Mesendoderm (in vitro differentiated cells): ENCODE measurements at regions not wholly inside any gene's neighbourhood (a gene's known extent, or its start where the extent isn't known, plus 50 kb on each side); places are given as distances from the start of the nearest gene placed in this dataset.

Experiments
- DNase-seq: peaks from one replicate; pipeline ENCODE4 v3.0.0; 2013
- H2AK5ac ChIP-seq: 2 replicates; pipeline ENCODE4 v1.6.1; 2013; ENCODE audit warnings: low read length, inconsistent platforms
- H2BK120ac ChIP-seq: 2 replicates; pipeline ENCODE4 v1.6.1; 2013; ENCODE audit warnings: low read depth, mild to moderate bottlenecking, low read length, moderate library complexity, mixed read lengths
- H2BK15ac ChIP-seq: replicated peaks from 2 replicates; pipeline ENCODE4 v1.6.1; 2013; ENCODE audit warnings: low read depth, mild to moderate bottlenecking, moderate library complexity
- H2BK5ac ChIP-seq: 2 replicates; pipeline ENCODE4 v1.6.1; 2013; ENCODE audit warnings: low read length, inconsistent platforms
- H3K18ac ChIP-seq: 2 replicates; pipeline ENCODE4 v1.6.1; 2013; ENCODE audit warnings: mild to moderate bottlenecking, low read length, mixed read lengths
- H3K23ac ChIP-seq: one replicate; pipeline ENCODE4 v1.6.1; 2013; ENCODE audit warnings: low read length
- H3K27ac ChIP-seq: 2 replicates; pipeline ENCODE4 v1.5.1; 2013; ENCODE audit warnings: low read depth, mild to moderate bottlenecking, inconsistent platforms, low read length, moderate library complexity
- H3K27me3 ChIP-seq: 2 replicates; pipeline ENCODE4 v1.6.1; 2013; ENCODE audit warnings: low read length, control low read depth, mild to moderate bottlenecking, inconsistent platforms; ENCODE audit not compliant: insufficient read depth, poor library complexity
- H3K36me3 ChIP-seq: 2 replicates; pipeline ENCODE4 v1.6.1; 2013; ENCODE audit warnings: low read length, inconsistent platforms; ENCODE audit not compliant: control insufficient read depth, insufficient read depth
- H3K4ac ChIP-seq: one replicate; pipeline ENCODE4 v1.6.1; 2013; ENCODE audit warnings: low read depth, mild to moderate bottlenecking, low read length, moderate library complexity
- H3K4me1 ChIP-seq: 2 replicates; pipeline ENCODE4 v1.6.1; 2013; ENCODE audit warnings: low read depth, low read length, inconsistent platforms; ENCODE audit not compliant: control insufficient read depth
- H3K4me2 ChIP-seq: 2 replicates; pipeline ENCODE4 v1.6.1; 2013; ENCODE audit warnings: low read length
- H3K4me3 ChIP-seq: 2 replicates; pipeline ENCODE4 v1.5.1; 2013; ENCODE audit warnings: mild to moderate bottlenecking, low read length
- H3K56ac ChIP-seq: one replicate; pipeline ENCODE4 v1.6.1; 2013; ENCODE audit warnings: low read length
- H3K79me1 ChIP-seq: 2 replicates; pipeline ENCODE4 v1.6.1; 2013; ENCODE audit warnings: low read length, inconsistent platforms
- H3K79me2 ChIP-seq: 2 replicates; pipeline ENCODE4 v1.6.1; 2013; ENCODE audit warnings: mild to moderate bottlenecking, low read length; ENCODE audit not compliant: control insufficient read depth, insufficient read depth
- H3K9ac ChIP-seq: 2 replicates; pipeline ENCODE4 v1.6.1; 2013; ENCODE audit warnings: low read length, inconsistent platforms
- H4K5ac ChIP-seq: one replicate; pipeline ENCODE4 v1.6.1; 2013; ENCODE audit warnings: low read length
- H4K8ac ChIP-seq: one replicate; pipeline ENCODE4 v1.6.1; 2013; ENCODE audit warnings: low read depth, mild to moderate bottlenecking, control low read depth, low read length, moderate library complexity
- WGBS: extraction: QIAGEN DNeasy Blood & Tissue Kit; methylation state at CpG from one replicate; pipeline ENCODE4 v1.1.7; 2013; ENCODE audit warnings: low lambda C conversion rate, missing lambda C conversion rate; ENCODE audit not compliant: insufficient coverage; ENCODE audit errors: extremely low coverage; 5-methylcytosine and 5-hydroxymethylcytosine counted together

- H3K27me3 ChIP-seq = no peaks in the 10 kb centered on the region
- WGBS = no CpG with 5 or more reads among the region's 20 CpGs
- no peak overlapping the region for H3K4me3 ChIP-seq
- H2BK15ac ChIP-seq = no peak overlapping the region
- no peak overlapping the region for H2AK5ac ChIP-seq
- H3K79me2 ChIP-seq = no peaks in the 10 kb centered on the region
- no peaks in the 10 kb centered on the region for H3K79me1 ChIP-seq
- H3K4me2 ChIP-seq = peak overlapping the region; percentile 6
- H2BK5ac ChIP-seq = peak overlapping the region; percentile 57
- H3K36me3 ChIP-seq = no peaks in the 10 kb centered on the region
- H3K4ac ChIP-seq = no peak overlapping the region
- H3K23ac ChIP-seq = no peak overlapping the region
- H3K18ac ChIP-seq = peak overlapping the region; percentile 29
- H4K8ac ChIP-seq = no peak overlapping the region
- H3K27ac ChIP-seq = peak overlapping the region; percentile 41
- H2BK120ac ChIP-seq = no peak overlapping the region
- H3K4me1 ChIP-seq = peaks cover 2% of the 10 kb centered on the region
- H3K9ac ChIP-seq = peak overlapping the region; percentile 5
- peak; percentile 93 for DNase-seq
- H3K56ac ChIP-seq = peak overlapping the region; percentile 76
- H4K5ac ChIP-seq = no peak overlapping the region
Measured at GRCh38 chr12:124655698-124656516, 88.5 kb upstream of the NCOR2 start.

GRCh38 chr12:124655048-124655697 is 87.8 kb upstream of the NCOR2 start:
- H3K27me3 ChIP-seq = no peaks in the 10 kb centered on the region
- H3K4me1 ChIP-seq = peaks cover 2% of the 10 kb centered on the region
- H4K5ac ChIP-seq = no peak overlapping the region
- H3K4me2 ChIP-seq = peak overlapping the region; percentile 6
- H3K79me1 ChIP-seq = no peaks in the 10 kb centered on the region
- peak; percentile 52 for DNase-seq
- no peak overlapping the region for H2AK5ac ChIP-seq
- peak overlapping the region; percentile 76 for H3K56ac ChIP-seq
- H3K4me3 ChIP-seq = no peak overlapping the region
- peak overlapping the region; percentile 29 for H3K18ac ChIP-seq
- H3K36me3 ChIP-seq = no peaks in the 10 kb centered on the region
- H2BK5ac ChIP-seq = peak overlapping the region; percentile 57
- WGBS = no CpG with 5 or more reads among the region's 18 CpGs
- no peak overlapping the region for H2BK15ac ChIP-seq
- no peak overlapping the region for H2BK120ac ChIP-seq
- no peak overlapping the region for H3K4ac ChIP-seq
- H3K23ac ChIP-seq = no peak overlapping the region
- H3K79me2 ChIP-seq = no peaks in the 10 kb centered on the region
- peak overlapping the region; percentile 41 for H3K27ac ChIP-seq
- no peak overlapping the region for H4K8ac ChIP-seq
- H3K9ac ChIP-seq = peak overlapping the region; percentile 5

GRCh38 chr12:124654666-124655047 is 87.2 kb upstream of the NCOR2 start:
- Histone ChIP-seq H3K4me3 (no peak overlapping the region), H3K27me3 (no peaks in the 10 kb centered on the region), H3K4me1 (peaks cover 2% of the 10 kb centered on the region), H3K4ac (no peak overlapping the region), H3K4me2 (no peak overlapping the region), H3K9ac (no peak overlapping the region), H3K56ac (peak overlapping the region; percentile 51), H4K5ac (no peak overlapping the region), H3K79me2 (no peaks in the 10 kb centered on the region), H3K23ac (no peak overlapping the region), H2BK15ac (no peak overlapping the region), H3K18ac (no peak overlapping the region), H2BK120ac (no peak overlapping the region), H2BK5ac (no peak overlapping the region), H4K8ac (no peak overlapping the region), H3K27ac (no peak overlapping the region), H3K36me3 (no peaks in the 10 kb centered on the region), H3K79me1 (no peaks in the 10 kb centered on the region), H2AK5ac (no peak overlapping the region)
- DNase-seq = no peak
- WGBS = no CpG with 5 or more reads among the region's 13 CpGs

GRCh38 chr12:124653169-124653931 is 85.9 kb upstream of the NCOR2 start:
- Histone ChIP-seq H3K27me3 (no peaks in the 10 kb centered on the region), H2BK5ac (no peak overlapping the region), H3K18ac (peak overlapping the region; percentile 25), H3K4me1 (peaks cover 2% of the 10 kb centered on the region), H3K9ac (no peak overlapping the region), H3K27ac (no peak overlapping the region), H2AK5ac (no peak overlapping the region), H2BK120ac (no peak overlapping the region), H3K4me2 (no peak overlapping the region), H3K23ac (no peak overlapping the region), H3K79me2 (no peaks in the 10 kb centered on the region), H3K4me3 (no peak overlapping the region), H3K36me3 (no peaks in the 10 kb centered on the region), H3K79me1 (no peaks in the 10 kb centered on the region), H3K56ac (no peak overlapping the region), H3K4ac (no peak overlapping the region), H2BK15ac (no peak overlapping the region), H4K5ac (no peak overlapping the region), H4K8ac (no peak overlapping the region)
- no CpG with 5 or more reads among the region's 19 CpGs for WGBS
- DNase-seq = no peak

GRCh38 chr12:124652661-124653060 is 85.2 kb upstream of the NCOR2 start:
- Histone ChIP-seq H2BK5ac (no peak overlapping the region), H3K9ac (no peak overlapping the region), H3K18ac (no peak overlapping the region), H3K56ac (no peak overlapping the region), H3K27me3 (no peaks in the 10 kb centered on the region), H4K8ac (no peak overlapping the region), H4K5ac (no peak overlapping the region), H3K27ac (no peak overlapping the region), H2AK5ac (no peak overlapping the region), H3K23ac (no peak overlapping the region), H3K4me3 (no peak overlapping the region), H3K79me2 (no peaks in the 10 kb centered on the region), H2BK120ac (no peak overlapping the region), H3K36me3 (no peaks in the 10 kb centered on the region), H3K4me1 (peaks cover 2% of the 10 kb centered on the region), H3K4me2 (no peak overlapping the region), H3K79me1 (no peaks in the 10 kb centered on the region), H2BK15ac (no peak overlapping the region), H3K4ac (no peak overlapping the region)
- DNase-seq = no peak
- no CpG with 5 or more reads among the region's 9 CpGs for WGBS
